ENCODE measurements at regions not wholly inside any gene's neighbourhood (a gene's known extent, or its start where the extent isn't known, plus 50 kb on each side); places are given as distances from the start of the nearest gene placed in this dataset.
A peak's percentile ranks its signal among the peaks of the same experiment; 100 is the strongest.

GRCh38 chr17:52923658-52924057 is 765.1 kb upstream of the CA10 start:
- TF ChIP-seq HOXB5 (CRISPR knock-in tag; IDR thresholded peaks at IDR 0.05), result no peak
- peak; percentile 41 for TF ChIP-seq MAFK (IDR thresholded peaks at IDR 0.05; ENCODE audit: partially characterized antibody)
- no peak for ATAC-seq
- H3K9me3 ChIP-seq, result peaks cover 3% of the 10 kb centered on the region; the same call in 1 of the 3 replicates
- DNase-seq (ENCODE audit: low read depth in 1 of 2, low spot score in 1 of 2), result no peak
- H3K4me1 ChIP-seq, result no peaks in the 10 kb centered on the region
- H3K4me3 ChIP-seq, result no peak overlapping the region
- no peak overlapping the region for H3K27ac ChIP-seq
- ChIA-PET POLR2A (no interaction called here), CTCF (no interaction called here)
- WGBS (ENCODE audit: missing lambda C conversion rate), result 0% methylated on average over 1 of the region's 1 CpG
- FAIRE-seq, result no peak
- H3K4me2 ChIP-seq, result no peak overlapping the region

- Histone ChIP-seq H3K4me1 (no peaks in the 10 kb centered on the region), H3K9me3 (peaks cover 13% of the 10 kb centered on the region; the same call in 1 of the 3 replicates), H3K4me2 (no peak overlapping the region), H3K4me3 (no peak overlapping the region), H3K27ac (no peak overlapping the region)
- no peak for FAIRE-seq
- WGBS (ENCODE audit: missing lambda C conversion rate), result 0% methylated on average over 1 of the region's 1 CpG
- no peak for ATAC-seq
- ChIA-PET POLR2A (no interaction called here), CTCF (interaction anchor here (1.5 kb wide), 1 partner anchor 37 kb away, joined by 3 read pairs; no protein-coding TSS in a partner anchor)
- DNase-seq (ENCODE audit: low read depth in 1 of 2, low spot score in 1 of 2), result no peak
- no peak for TF ChIP-seq RFX5 (IDR thresholded peaks at IDR 0.05)
- TF ChIP-seq KDM1A (IDR thresholded peaks at IDR 0.05; ENCODE audit: low read depth), result no peak
- no peak for TF ChIP-seq ZC3H11A (IDR thresholded peaks at IDR 0.05)
- no peak for TF ChIP-seq ESRRA (IDR thresholded peaks at IDR 0.05; ENCODE audit: borderline replicate concordance, low read length)
- TF ChIP-seq MAZ (IDR thresholded peaks at IDR 0.05; ENCODE audit: borderline replicate concordance, low read depth, low read length), result no peak
- no peak for TF ChIP-seq REST (IDR thresholded peaks at IDR 0.05)
- no peak for TF ChIP-seq MYC (IDR thresholded peaks at IDR 0.05; ENCODE audit: borderline replicate concordance, low read length)
Observed at GRCh38 chr17:52899235-52899634, 740.7 kb upstream of the CA10 start.

- no peak for TF ChIP-seq HMGXB4 (CRISPR knock-in tag; IDR thresholded peaks at IDR 0.05; ENCODE audit: borderline replicate concordance)
- TF ChIP-seq BCL3 (IDR thresholded peaks at IDR 0.05), result no peak
- no peak for TF ChIP-seq EHMT2 (IDR thresholded peaks at IDR 0.05; ENCODE audit: low read depth)
- TF ChIP-seq EP300 (IDR thresholded peaks at IDR 0.05), result no peak
- TF ChIP-seq ZC3H11A (IDR thresholded peaks at IDR 0.05), result no peak
- no peak for TF ChIP-seq FOXS1 (CRISPR knock-in tag; IDR thresholded peaks at IDR 0.05)
- TF ChIP-seq RARB (CRISPR knock-in tag; IDR thresholded peaks at IDR 0.05), result no peak
- no peak for TF ChIP-seq ZSCAN20 (CRISPR knock-in tag; IDR thresholded peaks at IDR 0.05)
- TF ChIP-seq FOSL2 (IDR thresholded peaks at IDR 0.05), result no peak
- TF ChIP-seq FOSL2 (CRISPR knock-in tag; IDR thresholded peaks at IDR 0.05), result no peak
- no peak for TF ChIP-seq ZFP36 (IDR thresholded peaks at IDR 0.05; ENCODE audit: borderline replicate concordance, partially characterized antibody)
- no peak for TF ChIP-seq JUN (IDR thresholded peaks at IDR 0.05)
- ChIA-PET POLR2A (no interaction called here), CTCF (no interaction called here)
- Histone ChIP-seq H3K4me2 (no peak overlapping the region), H3K27ac (no peak overlapping the region), H3K9me3 (peaks cover 7% of the 10 kb centered on the region; the same call in 1 of the 3 replicates), H3K4me1 (no peaks in the 10 kb centered on the region), H3K4me3 (no peak overlapping the region)
- FAIRE-seq (no peak), DNase-seq (ENCODE audit: low read depth in 1 of 2, low spot score in 1 of 2) (no peak), ATAC-seq (no peak)
- 1% methylated on average over 2 of the region's 2 CpGs for WGBS (ENCODE audit: missing lambda C conversion rate)
Observed at GRCh38 chr17:52895272-52895671, 736.8 kb upstream of the CA10 start.

Data from A549 (cell line).